ENCODE measurements at regions not wholly inside any gene's neighbourhood (a gene's known extent, or its start where the extent isn't known, plus 50 kb on each side); places are given as distances from the start of the nearest gene placed in this dataset.

GRCh38 chr2:71971493-71971892 is 176.2 kb downstream of the CYP26B1 start:
- DNase-seq (ENCODE audit: low spot score in 2 of 2), result no peak
- intact Hi-C loops (cut with DNase I; ENCODE audit: low total_unique reads), result no loop called here
- 65 to 66% methylated on average over 4 of the region's 4 CpGs for WGBS, 2 donors
- TF ChIP-seq POLR2A (IDR thresholded peaks at IDR 0.05), result no peak
- TF ChIP-seq, protein P1, sequence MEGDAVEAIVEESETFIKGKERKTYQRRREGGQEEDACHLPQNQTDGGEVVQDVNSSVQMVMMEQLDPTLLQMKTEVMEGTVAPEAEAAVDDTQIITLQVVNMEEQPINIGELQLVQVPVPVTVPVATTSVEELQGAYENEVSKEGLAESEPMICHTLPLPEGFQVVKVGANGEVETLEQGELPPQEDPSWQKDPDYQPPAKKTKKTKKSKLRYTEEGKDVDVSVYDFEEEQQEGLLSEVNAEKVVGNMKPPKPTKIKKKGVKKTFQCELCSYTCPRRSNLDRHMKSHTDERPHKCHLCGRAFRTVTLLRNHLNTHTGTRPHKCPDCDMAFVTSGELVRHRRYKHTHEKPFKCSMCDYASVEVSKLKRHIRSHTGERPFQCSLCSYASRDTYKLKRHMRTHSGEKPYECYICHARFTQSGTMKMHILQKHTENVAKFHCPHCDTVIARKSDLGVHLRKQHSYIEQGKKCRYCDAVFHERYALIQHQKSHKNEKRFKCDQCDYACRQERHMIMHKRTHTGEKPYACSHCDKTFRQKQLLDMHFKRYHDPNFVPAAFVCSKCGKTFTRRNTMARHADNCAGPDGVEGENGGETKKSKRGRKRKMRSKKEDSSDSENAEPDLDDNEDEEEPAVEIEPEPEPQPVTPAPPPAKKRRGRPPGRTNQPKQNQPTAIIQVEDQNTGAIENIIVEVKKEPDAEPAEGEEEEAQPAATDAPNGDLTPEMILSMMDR (IDR thresholded peaks at IDR 0.05), result no peak
- no peak overlapping the region for H3K4me3 ChIP-seq (ENCODE audit: low read depth, poor library complexity, severe bottlenecking)

DNA sequence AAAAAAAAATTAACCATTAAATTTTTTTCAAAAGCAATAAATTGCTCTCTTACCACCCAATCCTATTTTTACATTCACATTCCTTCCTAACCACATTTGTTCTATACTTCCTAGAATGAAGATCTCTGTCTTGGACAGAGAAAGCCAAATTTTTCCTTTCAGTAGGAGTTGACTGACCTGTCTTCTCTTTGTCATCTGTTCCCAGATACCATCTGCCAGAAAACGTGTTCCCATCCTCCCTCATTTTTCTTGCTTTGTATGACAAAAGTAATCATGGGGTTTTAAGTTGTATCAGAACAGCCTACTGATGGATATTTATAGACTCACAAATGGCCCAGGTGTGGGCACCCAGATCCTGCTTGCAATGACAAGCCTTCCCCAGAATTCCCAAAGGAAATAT is 182.1 kb downstream of the CYP26B1 start:
- DNase-seq (ENCODE audit: low spot score in 2 of 2), result no peak
- no peak overlapping the region for H3K4me3 ChIP-seq (ENCODE audit: low read depth, poor library complexity, severe bottlenecking)
- intact Hi-C loops (cut with DNase I; ENCODE audit: low total_unique reads), result no loop called here
- 41 to 59% methylated on average over 1 of the region's 1 CpG for WGBS, 2 donors
- TF ChIP-seq, protein P1 (IDR thresholded peaks at IDR 0.05), result no peak
- no peak for TF ChIP-seq POLR2A (IDR thresholded peaks at IDR 0.05)

GRCh38 chr2:71962911-71963694 is 184.6 kb downstream of the CYP26B1 start:
- DNase-seq (ENCODE audit: low spot score in 2 of 2), result no peak
- intact Hi-C loops (cut with DNase I; ENCODE audit: low total_unique reads), result no loop called here
- TF ChIP-seq, protein P1 (IDR thresholded peaks at IDR 0.05), result no peak
- no peak for TF ChIP-seq POLR2A (IDR thresholded peaks at IDR 0.05)
- H3K4me3 ChIP-seq (ENCODE audit: low read depth, poor library complexity, severe bottlenecking), result no peak overlapping the region
- WGBS, 2 donors, result 41 to 54% methylated on average over 10 of the region's 10 CpGs

DNA sequence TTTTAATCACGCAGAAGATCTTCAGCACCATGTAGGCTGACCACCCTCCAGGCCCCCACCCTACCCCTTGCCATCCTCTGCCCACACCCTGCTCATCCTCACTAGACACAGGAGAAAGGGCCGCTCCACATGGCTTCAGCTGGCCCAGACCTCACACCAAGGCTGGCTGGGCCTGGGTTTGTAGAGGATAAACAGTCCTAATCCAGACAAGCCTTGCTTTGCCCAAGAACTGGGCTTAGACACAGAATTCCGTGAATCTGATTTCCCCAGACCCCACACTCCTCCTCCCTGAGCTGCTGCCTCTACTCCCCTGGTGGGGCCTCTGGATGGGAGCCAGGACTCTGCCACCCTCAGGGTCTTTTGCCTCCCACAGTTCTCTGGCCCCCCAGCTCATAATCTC is 185.3 kb downstream of the CYP26B1 start:
- TF ChIP-seq, protein P1 (IDR thresholded peaks at IDR 0.05), result no peak
- no peak for TF ChIP-seq POLR2A (IDR thresholded peaks at IDR 0.05)
- H3K4me3 ChIP-seq (ENCODE audit: low read depth, poor library complexity, severe bottlenecking), result no peak overlapping the region
- DNase-seq (ENCODE audit: low spot score in 2 of 2), result no peak
- intact Hi-C loops (cut with DNase I; ENCODE audit: low total_unique reads), result no loop called here
- 90 to 95% methylated on average over 3 of the region's 3 CpGs for WGBS, 2 donors

GRCh38 chr2:71961289-71962027 is 186.2 kb downstream of the CYP26B1 start:
- intact Hi-C loops (cut with DNase I; ENCODE audit: low total_unique reads), result no loop called here
- no peak overlapping the region for H3K4me3 ChIP-seq (ENCODE audit: low read depth, poor library complexity, severe bottlenecking)
- DNase-seq (ENCODE audit: low spot score in 2 of 2), result no peak
- WGBS, 2 donors, result 77 to 78% methylated on average over 5 of the region's 5 CpGs
- no peak for TF ChIP-seq POLR2A (IDR thresholded peaks at IDR 0.05)
- TF ChIP-seq, protein P1 (IDR thresholded peaks at IDR 0.05), result no peak
